GM23248 (cell line): ENCODE measurements at regions not wholly inside any gene's neighbourhood (a gene's known extent, or its start where the extent isn't known, plus 50 kb on each side); places are given as distances from the start of the nearest gene placed in this dataset.

Experiments
- EZH2 ChIP-seq: fragments of 200-600 bp; sonication (generic); IDR thresholded peaks from 2 replicates; pipeline ENCODE4 v1.6.1; 2018; ENCODE audit warnings: antibody characterized with exemption, mild to moderate bottlenecking; ENCODE audit not compliant: insufficient read depth, poor library complexity, severe bottlenecking
- EZH2phosphoT487 ChIP-seq: fragments of 200-600 bp; sonication (generic); IDR thresholded peaks from 2 replicates; pipeline ENCODE4 v1.6.1; 2018; ENCODE audit warnings: antibody characterized with exemption, moderate library complexity, mild to moderate bottlenecking, low read depth; ENCODE audit not compliant: insufficient read depth

DNA sequence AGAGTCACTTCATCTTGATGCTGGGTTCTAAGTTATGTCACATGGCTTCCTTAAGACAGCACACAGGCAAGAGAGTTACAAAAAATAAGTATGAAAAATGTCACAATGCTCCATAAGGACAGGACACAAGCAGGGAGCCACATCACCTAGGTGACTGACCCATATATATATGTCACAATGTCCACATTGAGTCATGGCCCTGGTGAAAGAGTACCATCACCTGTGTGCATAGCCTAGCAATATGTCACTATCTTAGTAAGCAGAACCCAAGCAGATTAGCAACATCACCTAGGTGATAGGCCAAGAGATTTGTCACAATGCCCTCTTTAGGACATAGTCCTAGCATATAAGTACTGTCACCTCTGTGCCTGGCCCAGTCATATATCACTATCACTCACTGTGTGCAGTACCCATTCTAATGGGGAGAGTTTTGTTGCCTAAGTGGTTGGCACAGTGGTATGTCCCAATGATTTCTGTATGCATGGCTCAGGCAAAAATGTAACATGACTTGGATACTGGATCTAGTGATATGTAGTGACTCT, 1012.0 kb upstream of the AMELY start:
- TF ChIP-seq EZH2: no peak
- TF ChIP-seq EZH2phosphoT487: no peak
